HL-60/S4 treated with retinoic acid at 250 ng/mL for 4 days and 3 days (cell line): ENCODE measurements at regions not wholly inside any gene's neighbourhood (a gene's known extent, or its start where the extent isn't known, plus 50 kb on each side); places are given as distances from the start of the nearest gene placed in this dataset.
"Not testable (repeated sequence)": the region's sequence is repeated elsewhere in the genome, so short reads cannot be mapped to it uniquely, and the experiment has no call there.

Experiments used
- in situ Hi-C: fragments of 300-500 bp; cut with MboI; formaldehyde crosslinking; loops from 2 replicates; pipeline ENCODE4 v1.7.0; 2022; ENCODE audit warnings: low sequenced_read_pairs

- in situ Hi-C loops = not testable (repeated sequence)
Observed at GRCh38 chr2:195228547-195228946, 428.5 kb upstream of the SLC39A10 start.

GRCh38 chr2:195214072-195214471, 443.0 kb upstream of the SLC39A10 start:
- in situ Hi-C loops = no loop called here

GRCh38 chr2:195212586-195212985, 444.4 kb upstream of the SLC39A10 start:
- in situ Hi-C loops = no loop called here

GRCh38 chr2:195202163-195202845, 454.7 kb upstream of the SLC39A10 start:
- in situ Hi-C loops = no loop called here

GRCh38 chr2:195199864-195200263, 457.2 kb upstream of the SLC39A10 start:
- in situ Hi-C loops = no loop called here

GRCh38 chr2:195181059-195181705, 475.8 kb upstream of the SLC39A10 start:
- in situ Hi-C loops = no loop called here

GRCh38 chr2:195168369-195168768, 488.7 kb upstream of the SLC39A10 start:
- in situ Hi-C loops = no loop called here

GRCh38 chr2:195164930-195165329, 492.1 kb upstream of the SLC39A10 start:
- in situ Hi-C loops = no loop called here

- in situ Hi-C loops = no loop called here
Observed at GRCh38 chr2:195162918-195163317, 494.1 kb upstream of the SLC39A10 start.

- in situ Hi-C loops = no loop called here
Observed at GRCh38 chr2:195162194-195162593, 494.8 kb upstream of the SLC39A10 start.

- in situ Hi-C loops = no loop called here
Observed at GRCh38 chr2:195160963-195161362, 496.1 kb upstream of the SLC39A10 start.

- in situ Hi-C loops = no loop called here
Observed at GRCh38 chr2:195151711-195152110, 505.3 kb upstream of the SLC39A10 start.

- in situ Hi-C loops = no loop called here
Observed at GRCh38 chr2:195150819-195151218, 506.2 kb upstream of the SLC39A10 start.

- in situ Hi-C loops = no loop called here
Observed at GRCh38 chr2:195148004-195148403, 509.0 kb upstream of the SLC39A10 start.

GRCh38 chr2:195146761-195147541, 510.1 kb upstream of the SLC39A10 start:
- in situ Hi-C loops = no loop called here

- in situ Hi-C loops = no loop called here
Observed at GRCh38 chr2:195138435-195138834, 518.6 kb upstream of the SLC39A10 start.

- in situ Hi-C loops = not testable (repeated sequence)
Observed at GRCh38 chr2:195125889-195126288, 531.1 kb upstream of the SLC39A10 start.

GRCh38 chr2:195124391-195125079, 532.5 kb upstream of the SLC39A10 start:
- in situ Hi-C loops = no loop called here

- in situ Hi-C loops = no loop called here
Observed at GRCh38 chr2:195122653-195123052, 534.4 kb upstream of the SLC39A10 start.

- in situ Hi-C loops = no loop called here
Observed at GRCh38 chr2:195121341-195121740, 535.7 kb upstream of the SLC39A10 start.

- in situ Hi-C loops = no loop called here
Observed at GRCh38 chr2:195119231-195119630, 537.8 kb upstream of the SLC39A10 start.
